ENCODE measurements at regions not wholly inside any gene's neighbourhood (a gene's known extent, or its start where the extent isn't known, plus 50 kb on each side); places are given as distances from the start of the nearest gene placed in this dataset.

DNA sequence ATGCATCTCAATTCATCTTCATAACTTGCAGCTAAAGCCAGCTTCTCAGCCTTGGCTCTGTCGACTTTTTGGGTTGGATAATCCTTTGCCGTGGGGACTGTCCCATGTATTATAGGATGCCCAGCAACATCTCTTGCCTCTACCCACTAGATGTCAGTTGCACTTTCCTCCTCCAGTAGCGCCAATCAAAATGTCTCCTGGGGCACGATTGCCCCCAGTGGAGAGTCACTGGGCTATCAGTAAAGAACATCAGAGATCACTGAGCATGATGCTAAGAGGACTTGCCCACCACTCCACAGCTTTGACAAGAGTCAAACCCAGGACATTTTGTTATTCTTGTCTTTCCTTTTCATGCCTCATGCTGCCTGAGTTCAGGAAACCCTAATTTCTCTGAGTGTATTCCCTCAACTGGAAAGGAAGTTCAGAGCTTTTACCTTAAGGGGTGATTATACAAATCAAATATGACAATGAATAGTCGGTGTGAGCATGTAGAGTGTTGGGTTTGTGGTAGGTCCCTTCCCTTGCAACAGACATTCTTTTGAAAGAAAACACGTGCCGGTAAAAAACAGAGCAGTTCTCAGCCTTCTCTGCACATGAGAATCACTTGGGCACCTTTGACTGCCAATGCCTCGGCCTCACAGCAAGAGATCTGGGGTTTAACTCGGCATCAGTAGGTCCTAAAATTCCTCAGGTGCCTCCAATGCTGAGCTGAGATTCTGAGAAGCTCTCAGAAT is 980.6 kb downstream of the VRK1 start:
- TF ChIP-seq, protein P1, sequence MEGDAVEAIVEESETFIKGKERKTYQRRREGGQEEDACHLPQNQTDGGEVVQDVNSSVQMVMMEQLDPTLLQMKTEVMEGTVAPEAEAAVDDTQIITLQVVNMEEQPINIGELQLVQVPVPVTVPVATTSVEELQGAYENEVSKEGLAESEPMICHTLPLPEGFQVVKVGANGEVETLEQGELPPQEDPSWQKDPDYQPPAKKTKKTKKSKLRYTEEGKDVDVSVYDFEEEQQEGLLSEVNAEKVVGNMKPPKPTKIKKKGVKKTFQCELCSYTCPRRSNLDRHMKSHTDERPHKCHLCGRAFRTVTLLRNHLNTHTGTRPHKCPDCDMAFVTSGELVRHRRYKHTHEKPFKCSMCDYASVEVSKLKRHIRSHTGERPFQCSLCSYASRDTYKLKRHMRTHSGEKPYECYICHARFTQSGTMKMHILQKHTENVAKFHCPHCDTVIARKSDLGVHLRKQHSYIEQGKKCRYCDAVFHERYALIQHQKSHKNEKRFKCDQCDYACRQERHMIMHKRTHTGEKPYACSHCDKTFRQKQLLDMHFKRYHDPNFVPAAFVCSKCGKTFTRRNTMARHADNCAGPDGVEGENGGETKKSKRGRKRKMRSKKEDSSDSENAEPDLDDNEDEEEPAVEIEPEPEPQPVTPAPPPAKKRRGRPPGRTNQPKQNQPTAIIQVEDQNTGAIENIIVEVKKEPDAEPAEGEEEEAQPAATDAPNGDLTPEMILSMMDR (conservative IDR thresholded peaks at IDR 0.05), result no peak
- no peak overlapping the region for H3K27ac ChIP-seq

DNA sequence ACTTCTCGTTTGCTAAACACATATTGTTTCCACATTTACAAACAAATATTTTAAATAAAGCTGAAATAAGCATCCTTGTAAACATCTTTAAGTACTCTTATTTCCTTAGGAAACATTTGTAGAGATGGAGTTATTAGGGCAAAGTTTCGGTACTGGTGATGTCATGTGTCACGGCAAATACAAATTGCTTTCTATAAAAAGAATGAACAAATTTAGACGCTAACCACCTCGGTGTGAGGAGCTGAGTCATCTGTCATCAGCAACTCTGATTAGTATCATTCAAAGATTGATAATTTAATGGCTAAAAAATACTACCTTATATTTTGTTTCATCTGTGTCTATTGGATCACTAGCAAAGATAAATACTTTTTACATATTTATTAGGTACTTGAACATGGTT is 982.0 kb downstream of the VRK1 start:
- H3K27ac ChIP-seq, result no peak overlapping the region
- TF ChIP-seq, protein P1 (conservative IDR thresholded peaks at IDR 0.05), result no peak

DNA sequence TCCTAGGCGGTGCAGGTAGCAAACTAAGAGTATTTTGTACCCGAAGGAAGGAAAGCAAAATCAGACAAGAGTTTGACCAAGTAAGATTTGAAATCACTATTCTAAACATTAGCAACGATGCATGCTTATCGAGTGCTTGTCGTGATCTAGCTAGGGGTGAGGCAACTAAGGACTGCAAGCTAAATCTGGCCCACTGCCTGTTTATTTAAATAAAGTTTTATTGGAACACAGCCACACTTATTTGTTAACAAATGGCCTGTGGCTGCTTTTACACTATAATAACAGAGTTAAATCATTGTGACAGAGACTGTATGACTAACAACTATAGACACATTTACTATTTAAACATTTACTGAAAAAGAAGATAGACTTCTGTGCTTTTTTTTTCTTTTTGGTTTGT is 983.6 kb downstream of the VRK1 start:
- TF ChIP-seq, protein P1 (conservative IDR thresholded peaks at IDR 0.05), result no peak
- no peak overlapping the region for H3K27ac ChIP-seq

DNA sequence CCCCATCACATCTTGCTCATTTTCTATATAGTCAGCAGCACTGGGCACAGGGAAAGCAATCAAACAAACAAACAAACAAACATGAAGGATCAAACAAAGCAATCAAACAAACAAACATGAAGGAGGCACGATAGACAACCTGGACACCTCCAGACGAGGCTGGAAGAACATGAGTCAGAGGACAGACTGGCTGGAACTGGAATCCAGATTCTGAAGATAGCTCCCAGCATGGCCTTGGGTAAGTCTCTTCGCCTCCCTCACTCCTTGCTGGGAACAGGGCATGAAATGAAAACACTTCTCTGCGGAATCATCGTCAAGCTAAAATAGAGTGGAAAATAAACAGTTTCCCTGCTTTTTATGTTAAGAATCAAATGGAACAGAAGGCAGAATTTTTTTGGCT is 984.8 kb downstream of the VRK1 start:
- TF ChIP-seq, protein P1 (conservative IDR thresholded peaks at IDR 0.05), result no peak
- H3K27ac ChIP-seq, result no peak overlapping the region

DNA sequence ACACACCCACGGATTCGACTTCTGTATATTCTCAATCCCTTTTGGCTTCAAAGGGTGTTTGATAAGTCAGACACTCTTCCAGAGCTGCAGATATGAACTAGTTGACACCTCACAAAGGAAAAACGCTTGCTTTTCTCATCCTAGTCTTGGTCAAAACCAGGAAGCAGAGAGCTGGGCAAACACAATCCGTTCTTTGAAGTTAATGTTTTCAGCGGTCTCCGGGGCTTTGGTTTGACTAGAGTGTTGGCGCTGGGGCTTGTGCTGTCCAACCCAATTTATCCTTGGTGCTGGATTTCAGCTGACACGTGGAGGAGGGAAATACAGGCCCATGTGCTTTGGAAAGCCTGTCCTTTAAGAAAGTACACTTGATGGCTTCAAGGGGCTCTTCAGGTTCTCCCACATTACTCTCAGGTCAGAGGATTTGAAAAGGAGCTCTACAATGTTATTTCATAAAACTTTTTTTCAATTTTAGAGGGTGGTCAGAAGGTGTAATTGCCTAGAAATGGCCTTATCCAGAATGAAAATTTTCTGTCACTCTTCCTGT is 985.8 kb downstream of the VRK1 start:
- TF ChIP-seq, protein P1 (conservative IDR thresholded peaks at IDR 0.05), result no peak
- H3K27ac ChIP-seq, result no peak overlapping the region

DNA sequence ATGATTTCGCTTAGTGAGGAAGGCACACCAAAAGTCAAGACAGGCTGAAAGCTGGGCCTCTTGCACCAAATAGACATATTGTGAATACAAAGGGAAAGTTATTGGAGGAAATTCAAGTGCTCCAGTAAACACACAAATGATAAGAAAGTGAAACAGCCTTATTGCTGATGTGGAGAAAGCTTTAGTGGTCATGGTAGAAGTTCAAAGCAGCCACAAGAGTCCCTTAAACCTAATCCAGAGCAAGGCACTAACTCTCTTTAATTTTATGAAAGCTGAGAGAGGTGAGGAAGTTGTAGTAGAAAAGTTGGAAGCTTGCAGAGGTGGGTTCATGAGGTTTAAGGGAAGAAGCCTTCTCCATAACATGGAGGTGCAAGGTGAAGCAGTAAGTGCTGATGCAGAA is 988.3 kb downstream of the VRK1 start:
- TF ChIP-seq, protein P1 (conservative IDR thresholded peaks at IDR 0.05), result no peak
- H3K27ac ChIP-seq, result no peak overlapping the region

DNA sequence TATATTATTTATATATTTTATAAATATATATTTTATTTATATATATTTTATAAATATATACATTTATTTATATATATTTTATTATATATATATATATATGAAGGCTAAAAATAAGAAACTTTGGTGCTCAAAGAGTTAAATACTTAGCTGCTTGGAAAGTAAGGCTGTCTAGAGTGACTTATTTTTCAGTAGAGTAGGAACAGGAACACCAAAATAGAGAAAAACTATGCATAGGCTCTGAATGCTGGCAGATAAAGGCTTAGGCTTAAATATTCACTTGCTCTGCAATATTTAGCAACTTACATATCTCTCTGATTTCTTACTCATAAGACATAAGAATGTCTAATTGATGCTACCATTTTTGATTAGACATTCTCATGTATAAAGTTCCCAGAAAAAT is 991.2 kb downstream of the VRK1 start:
- no peak overlapping the region for H3K27ac ChIP-seq
- TF ChIP-seq, protein P1 (conservative IDR thresholded peaks at IDR 0.05), result no peak
